Epithelial cell of proximal tubule (primary cell): ENCODE measurements at regions not wholly inside any gene's neighbourhood (a gene's known extent, or its start where the extent isn't known, plus 50 kb on each side); places are given as distances from the start of the nearest gene placed in this dataset.
"Not testable (repeated sequence)": the region's sequence is repeated elsewhere in the genome, so short reads cannot be mapped to it uniquely, and the experiment has no call there.

Source experiments
- DNase-seq: peaks from one replicate; pipeline ENCODE4 v3.0.0-alpha.2; 2011; ENCODE audit warnings: low read depth
- H3K4me3 ChIP-seq: 2 replicates; pipeline ENCODE4 v1.5.1; 2011; ENCODE audit warnings: low read depth, mild to moderate bottlenecking, low read length
- TF ChIP-seq, protein P1 (sequence below): conservative IDR thresholded peaks from 2 replicates; pipeline ENCODE4 v1.5.1; 2012; ENCODE audit warnings: low read depth, mild to moderate bottlenecking, low read length

DNA sequence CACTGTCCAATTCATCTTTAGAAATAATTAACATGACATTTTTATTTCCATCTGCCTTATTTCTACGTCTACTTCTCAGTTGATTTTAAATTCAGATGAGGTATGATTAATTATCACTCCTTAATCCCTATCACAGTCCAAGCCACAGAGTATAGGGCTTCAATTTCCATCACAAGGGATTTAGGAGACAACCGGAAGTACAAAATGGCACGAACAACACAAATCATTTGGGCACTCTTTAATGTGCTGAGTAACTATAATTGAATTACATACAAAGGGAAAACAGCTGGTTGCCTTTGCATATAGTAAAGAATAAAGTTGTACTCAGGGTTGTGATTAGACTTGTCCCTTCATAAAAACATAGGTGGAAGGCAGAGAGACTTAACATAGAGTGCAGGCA lies 290.4 kb upstream of the MAGEB16 start:
- TF ChIP-seq, protein P1, sequence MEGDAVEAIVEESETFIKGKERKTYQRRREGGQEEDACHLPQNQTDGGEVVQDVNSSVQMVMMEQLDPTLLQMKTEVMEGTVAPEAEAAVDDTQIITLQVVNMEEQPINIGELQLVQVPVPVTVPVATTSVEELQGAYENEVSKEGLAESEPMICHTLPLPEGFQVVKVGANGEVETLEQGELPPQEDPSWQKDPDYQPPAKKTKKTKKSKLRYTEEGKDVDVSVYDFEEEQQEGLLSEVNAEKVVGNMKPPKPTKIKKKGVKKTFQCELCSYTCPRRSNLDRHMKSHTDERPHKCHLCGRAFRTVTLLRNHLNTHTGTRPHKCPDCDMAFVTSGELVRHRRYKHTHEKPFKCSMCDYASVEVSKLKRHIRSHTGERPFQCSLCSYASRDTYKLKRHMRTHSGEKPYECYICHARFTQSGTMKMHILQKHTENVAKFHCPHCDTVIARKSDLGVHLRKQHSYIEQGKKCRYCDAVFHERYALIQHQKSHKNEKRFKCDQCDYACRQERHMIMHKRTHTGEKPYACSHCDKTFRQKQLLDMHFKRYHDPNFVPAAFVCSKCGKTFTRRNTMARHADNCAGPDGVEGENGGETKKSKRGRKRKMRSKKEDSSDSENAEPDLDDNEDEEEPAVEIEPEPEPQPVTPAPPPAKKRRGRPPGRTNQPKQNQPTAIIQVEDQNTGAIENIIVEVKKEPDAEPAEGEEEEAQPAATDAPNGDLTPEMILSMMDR, result no peak
- DNase-seq, result no peak
- no peak overlapping the region for H3K4me3 ChIP-seq

- DNase-seq, H3K4me3 ChIP-seq: not testable (repeated sequence)
Observed at GRCh38 chrX:35548003-35548402, 250.1 kb upstream of the MAGEB16 start.

- H3K4me3 ChIP-seq, result no peak overlapping the region
- TF ChIP-seq, protein P1, result no peak
- no peak for DNase-seq
Observed at GRCh38 chrX:35557916-35558315, 240.2 kb upstream of the MAGEB16 start.

GRCh38 chrX:35561985-35562384 lies 236.2 kb upstream of the MAGEB16 start:
- no peak for DNase-seq
- TF ChIP-seq, protein P1, result no peak
- no peak overlapping the region for H3K4me3 ChIP-seq

DNA sequence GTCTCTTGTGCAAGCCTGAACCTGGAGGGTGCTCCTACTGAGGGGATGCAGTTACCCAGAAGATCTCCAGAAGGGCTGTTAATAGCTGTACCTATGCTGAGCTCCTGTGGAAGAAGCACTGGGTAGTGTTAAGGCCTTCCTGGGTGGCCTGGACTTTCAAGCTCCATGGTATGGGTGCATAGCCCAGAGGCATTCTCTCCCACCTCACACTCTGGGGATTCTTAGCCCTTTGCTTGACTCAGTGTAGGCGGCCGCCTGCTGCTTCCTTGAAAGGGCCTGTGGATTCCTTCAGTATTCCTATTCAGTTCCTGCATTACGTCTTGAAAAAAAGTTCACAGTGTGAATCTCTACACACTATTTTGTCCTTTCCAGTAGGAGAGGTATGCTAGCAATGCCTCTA lies 235.7 kb upstream of the MAGEB16 start:
- DNase-seq, result no peak
- H3K4me3 ChIP-seq, result no peak overlapping the region
- TF ChIP-seq, protein P1, result no peak

GRCh38 chrX:35590210-35590609 lies 207.9 kb upstream of the MAGEB16 start:
- no peak for DNase-seq
- H3K4me3 ChIP-seq, result no peak overlapping the region
- TF ChIP-seq, protein P1, result no peak

DNA sequence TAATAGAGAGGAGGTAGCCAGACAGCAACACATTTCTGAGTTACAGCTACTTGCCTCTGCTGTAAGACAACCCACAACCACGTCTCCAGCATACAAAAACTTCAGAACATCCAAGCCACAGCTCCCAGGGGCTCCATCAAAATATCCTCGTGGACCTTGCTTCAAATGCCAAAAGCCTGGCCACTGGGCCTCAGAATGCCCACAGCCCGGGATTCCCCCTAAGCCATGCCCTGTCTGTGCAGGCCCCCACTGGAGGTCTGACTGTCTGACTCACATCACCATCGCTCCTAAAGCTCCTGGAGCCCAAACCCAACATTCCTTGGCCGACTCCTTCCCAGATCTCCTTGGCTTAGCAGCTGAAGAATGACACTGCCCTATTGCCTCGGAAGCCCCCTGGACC lies 186.6 kb upstream of the MAGEB16 start:
- H3K4me3 ChIP-seq, DNase-seq: not testable (repeated sequence)

DNA sequence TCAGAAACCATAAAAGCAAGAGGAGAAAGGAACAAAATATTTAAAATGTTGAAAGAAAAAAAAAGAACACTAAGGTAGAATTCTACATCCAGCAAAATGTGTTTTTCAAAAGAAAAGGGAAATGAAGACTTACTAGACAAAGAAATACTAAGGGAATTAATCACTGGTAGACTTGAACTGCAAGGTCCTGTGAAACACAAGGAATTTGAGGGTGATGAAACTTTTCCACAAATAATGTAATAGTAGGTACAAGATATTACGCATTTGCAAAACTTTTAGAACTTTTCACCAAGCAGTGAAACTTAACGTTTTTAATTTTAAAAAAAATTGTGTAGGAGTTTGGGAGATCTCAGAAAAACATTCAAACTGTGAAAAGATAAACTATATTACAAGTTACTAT lies 180.3 kb upstream of the MAGEB16 start:
- H3K4me3 ChIP-seq, result no peak overlapping the region
- TF ChIP-seq, protein P1, result no peak
- DNase-seq, result no peak
